HG02588 (cell line): ENCODE measurements at regions not wholly inside any gene's neighbourhood (a gene's known extent, or its start where the extent isn't known, plus 50 kb on each side); places are given as distances from the start of the nearest gene placed in this dataset.

Experiments used
- ATAC-seq: cut with Tn5 transposase; IDR thresholded peaks from one replicate; pipeline ENCODE4 v1.9.1; 2021; ENCODE audit warnings: mild to moderate bottlenecking, moderate library complexity; ENCODE audit not compliant: unreplicated experiment

DNA sequence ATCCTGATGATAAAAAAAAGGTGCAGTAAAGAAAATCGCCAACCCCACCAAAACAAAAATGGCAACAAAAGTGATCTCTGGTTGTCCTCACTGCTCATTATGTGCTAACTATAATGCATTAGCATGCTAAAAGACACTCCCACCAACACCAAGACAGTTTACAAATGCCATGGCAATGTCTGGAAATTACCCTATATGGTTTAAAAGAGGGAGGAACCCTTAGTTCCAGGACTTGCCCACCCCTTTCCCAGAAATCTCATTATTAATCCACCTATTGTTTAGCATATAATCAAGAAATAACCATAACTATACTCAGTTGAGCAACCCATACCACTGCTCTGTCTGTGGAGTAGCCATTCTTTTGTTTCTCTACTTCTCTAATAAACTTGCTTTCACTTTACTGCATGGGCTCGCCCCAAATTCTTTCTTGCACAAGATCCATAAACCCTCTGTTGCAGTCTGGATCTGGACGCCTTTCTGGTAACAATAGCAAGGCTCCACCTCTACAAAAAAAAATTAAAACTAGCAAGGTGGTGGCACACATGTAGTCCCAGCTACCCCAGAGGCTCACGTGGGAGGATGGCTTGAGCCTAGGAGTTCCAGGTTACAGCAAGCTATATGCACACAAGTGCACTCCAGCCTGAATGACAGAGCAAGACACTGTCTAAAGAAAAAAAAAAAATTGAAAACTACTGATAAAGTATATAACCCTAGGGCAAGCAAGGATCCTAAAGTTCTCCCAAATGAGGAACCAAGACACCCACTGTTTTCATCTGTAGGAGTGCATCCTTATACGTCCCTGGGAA is 278.8 kb upstream of the JARID2 start:
- ATAC-seq, result no peak

DNA sequence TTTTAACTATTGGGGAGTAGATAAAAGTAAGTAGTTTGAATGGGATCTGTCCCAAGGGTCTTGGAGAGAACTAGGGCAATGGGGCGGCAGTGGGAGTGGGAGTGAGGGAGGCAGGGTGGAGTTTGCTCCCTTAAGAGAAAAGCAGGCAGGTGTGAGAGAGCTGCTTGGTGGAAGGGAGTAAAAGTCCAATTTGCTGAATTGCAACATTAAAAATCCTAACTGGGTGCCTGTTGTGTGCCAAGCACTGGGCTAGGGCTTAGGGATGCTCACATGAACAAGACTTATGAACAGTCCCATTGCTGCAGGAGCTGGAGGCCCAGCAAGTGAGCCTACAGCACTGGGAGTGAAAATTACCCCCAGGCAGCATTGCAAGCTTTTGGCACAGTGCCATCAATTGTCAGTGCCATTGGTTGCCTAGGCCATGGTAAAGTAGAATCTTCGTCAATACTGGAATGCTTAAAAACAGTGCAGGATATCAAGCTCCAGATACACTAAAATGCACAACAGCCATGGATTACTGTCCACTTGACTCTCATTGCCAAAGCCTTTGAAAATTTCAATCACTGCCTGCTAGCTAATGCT is 277.7 kb upstream of the JARID2 start:
- no peak for ATAC-seq

DNA sequence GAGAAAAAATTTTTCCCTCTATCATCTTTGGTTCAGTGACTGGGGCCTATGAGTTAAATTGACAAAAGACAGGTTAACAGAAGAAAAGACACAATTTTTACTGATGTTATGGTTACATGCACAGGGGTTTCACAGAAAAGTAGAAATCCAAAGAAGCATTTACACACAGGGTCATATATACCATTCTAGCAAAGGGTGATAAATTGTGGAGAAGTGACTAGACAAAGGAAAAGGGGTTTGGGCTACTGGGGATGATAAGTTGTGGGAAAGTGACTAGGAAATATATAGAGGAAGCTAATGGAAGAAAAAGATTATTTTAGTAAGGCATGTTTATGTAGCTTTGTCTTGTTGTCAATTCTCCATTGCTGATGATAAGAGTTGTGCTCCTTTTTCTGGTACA is 276.7 kb upstream of the JARID2 start:
- no peak for ATAC-seq

GRCh38 chr6:14972379-14973067 is 273.3 kb upstream of the JARID2 start:
- ATAC-seq, result no peak

DNA sequence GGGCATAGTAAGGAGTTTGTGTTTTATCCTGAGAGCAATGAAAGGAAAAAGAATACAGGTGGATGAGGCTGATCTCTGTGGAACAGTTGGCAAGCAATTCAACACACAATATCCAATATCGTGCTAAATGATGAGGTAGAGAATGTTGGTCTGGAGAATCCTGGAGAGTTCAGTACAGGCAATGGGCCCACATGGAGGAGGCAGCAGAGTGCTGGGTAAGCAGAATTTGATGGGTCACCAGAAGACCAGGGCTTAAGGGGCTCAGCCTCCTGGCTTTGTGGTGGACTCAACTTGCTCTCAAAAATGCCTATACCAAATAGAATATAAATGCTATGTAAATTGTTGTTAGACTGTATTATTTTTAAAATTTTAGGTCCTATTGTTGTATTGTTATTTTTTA is 271.5 kb upstream of the JARID2 start:
- ATAC-seq, result no peak

- ATAC-seq, result no peak
These were observed 270.9 kb upstream of the JARID2 start for GRCh38 chr6:14974792-14975470.

GRCh38 chr6:14975471-14975817 is 270.4 kb upstream of the JARID2 start:
- no peak for ATAC-seq

GRCh38 chr6:14977747-14978382 is 268.0 kb upstream of the JARID2 start:
- ATAC-seq, result no peak

- ATAC-seq, result no peak
These were observed 263.9 kb upstream of the JARID2 start for GRCh38 chr6:14981960-14982359.

- ATAC-seq, result no peak
These were observed 262.0 kb upstream of the JARID2 start for GRCh38 chr6:14983599-14984518.

- no peak for ATAC-seq
These were observed 261.4 kb upstream of the JARID2 start for GRCh38 chr6:14984519-14984853.

GRCh38 chr6:14985366-14985765 is 260.5 kb upstream of the JARID2 start:
- no peak for ATAC-seq

DNA sequence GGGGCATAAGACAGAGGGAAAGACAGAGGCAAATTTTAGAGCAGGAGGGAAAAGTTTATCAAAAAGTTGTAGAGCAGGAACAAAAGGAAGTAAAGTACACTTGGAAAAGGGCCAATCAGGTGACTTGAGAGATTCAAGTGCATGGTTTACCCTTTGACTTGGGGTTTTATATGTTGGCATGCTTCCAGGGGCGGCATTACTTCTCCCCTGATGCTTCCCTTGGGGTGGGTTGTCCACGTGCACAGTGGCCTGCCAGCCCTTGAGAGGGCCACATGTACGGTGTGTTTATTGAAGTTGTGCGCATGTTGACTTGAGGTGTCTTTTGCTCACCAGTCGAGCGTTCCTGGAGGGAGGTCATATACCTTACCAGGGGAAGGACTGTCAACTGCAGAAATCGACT is 259.5 kb upstream of the JARID2 start:
- no peak for ATAC-seq

- ATAC-seq, result no peak
These were observed 258.4 kb upstream of the JARID2 start for GRCh38 chr6:14987490-14987889.

GRCh38 chr6:14992382-14992781 is 253.5 kb upstream of the JARID2 start:
- no peak for ATAC-seq

- no peak for ATAC-seq
These were observed 250.7 kb upstream of the JARID2 start for GRCh38 chr6:14995208-14995607.

DNA sequence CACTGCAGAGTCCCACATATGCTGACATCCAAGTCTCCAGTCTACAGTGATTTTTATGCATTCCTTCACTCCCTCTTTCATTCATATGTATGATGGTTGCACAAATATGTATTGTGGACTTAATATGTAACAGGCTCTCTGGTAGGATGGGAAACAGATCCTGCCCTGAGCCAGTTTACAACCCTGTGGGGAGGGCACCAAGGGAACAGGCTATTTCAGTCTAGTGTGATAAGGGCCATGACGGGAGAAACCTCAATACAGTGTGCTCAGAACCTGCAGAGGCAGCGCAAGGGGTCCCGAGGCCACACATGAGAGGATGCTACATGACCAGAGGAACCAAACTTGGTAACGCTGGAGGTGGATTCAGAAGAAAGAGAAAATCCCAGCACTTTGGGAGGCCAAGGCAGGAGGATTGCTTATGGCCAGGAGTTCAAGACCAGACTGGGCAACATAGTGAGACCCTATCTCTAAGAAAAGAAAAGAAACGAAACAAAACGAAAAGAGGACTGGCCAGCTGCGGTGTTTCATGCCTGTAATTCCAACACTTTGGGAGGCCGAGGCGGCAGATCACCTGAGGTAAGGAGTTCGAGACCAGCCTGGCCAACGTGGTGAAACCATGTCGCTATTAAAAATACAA is 249.8 kb upstream of the JARID2 start:
- ATAC-seq, result no peak

- ATAC-seq, result no peak
These were observed 249.0 kb upstream of the JARID2 start for GRCh38 chr6:14996892-14997291.

DNA sequence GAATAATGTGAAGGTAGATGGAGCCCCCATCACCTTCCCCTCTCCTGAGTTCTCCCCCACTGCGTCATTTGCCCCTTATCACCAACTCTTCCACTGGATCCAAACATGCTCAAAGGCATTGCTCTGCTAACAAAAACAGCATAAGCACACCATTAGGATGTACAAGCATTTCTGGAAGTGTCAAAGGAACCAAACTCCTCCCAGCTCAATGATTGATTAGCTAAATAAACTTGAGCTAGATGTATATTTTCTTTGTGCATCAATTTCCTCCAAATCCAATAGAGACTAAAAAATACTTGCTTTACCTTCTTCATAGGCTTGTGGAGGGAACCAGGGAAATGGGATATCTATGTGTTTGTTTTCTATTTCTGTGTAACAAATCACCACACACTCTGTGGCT is 248.4 kb upstream of the JARID2 start:
- ATAC-seq, result no peak

DNA sequence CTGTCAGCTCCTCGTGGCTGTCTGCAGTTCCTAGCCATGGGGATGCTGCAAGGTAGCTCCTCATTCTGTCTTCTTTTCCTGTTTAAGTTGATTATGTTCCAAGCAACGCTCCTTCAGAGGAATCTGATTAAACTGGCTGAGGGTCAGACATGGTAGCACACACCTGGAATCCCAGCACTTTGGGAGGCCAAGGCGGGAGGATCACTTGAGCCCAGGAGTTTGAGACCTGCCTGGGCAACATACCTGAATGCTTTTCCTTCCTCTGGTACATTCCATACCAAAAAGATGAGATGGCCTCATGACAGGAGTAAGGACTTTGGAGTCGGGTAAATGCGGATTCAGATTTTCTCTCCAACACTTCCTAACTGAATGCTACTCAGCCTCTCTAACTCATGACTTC is 246.8 kb upstream of the JARID2 start:
- ATAC-seq, result no peak
